ENCODE measurements at regions not wholly inside any gene's neighbourhood (a gene's known extent, or its start where the extent isn't known, plus 50 kb on each side); places are given as distances from the start of the nearest gene placed in this dataset.

- Histone ChIP-seq H3K9ac (ENCODE audit: low read length) (no peak overlapping the region), H3K27ac (ENCODE audit: low read length in 2 of 2) (no peak overlapping the region), H3K4me1 (ENCODE audit: control insufficient read depth in 2 of 2, insufficient read depth in 2 of 2, low read length in 2 of 2) (no peaks in the 10 kb centered on the region), H2AFZ (ENCODE audit: insufficient read depth, low read depth, low read length, poor library complexity, severe bottlenecking) (no peak overlapping the region), H3K36me3 (replicated peaks in 1 of 2; ENCODE audit: control extremely low read depth in 1 of 2, control insufficient read depth in 1 of 2, extremely low read depth in 1 of 2, insufficient read depth in 2 of 2, low read length in 1 of 2) (no peaks in the 10 kb centered on the region), H4K20me1 (ENCODE audit: control insufficient read depth, insufficient read depth, low read length, poor library complexity, severe bottlenecking) (no peaks in the 10 kb centered on the region), H3K79me2 (ENCODE audit: control insufficient read depth, insufficient read depth, low read length) (no peaks in the 10 kb centered on the region), H3K9me3 (ENCODE audit: control extremely low read depth in 1 of 3, control insufficient read depth in 2 of 3, insufficient read depth in 1 of 3, low read length in 2 of 3) (no peaks in the 10 kb centered on the region), H3K27me3 (replicated peaks in 1 of 4; ENCODE audit: control extremely low read depth in 1 of 4, control insufficient read depth in 3 of 4, insufficient read depth in 4 of 4, low read length in 3 of 4) (no peaks in the 10 kb centered on the region), H3K4me3 (ENCODE audit: control extremely low read depth in 1 of 5, extremely low read depth in 1 of 5, insufficient read depth in 1 of 5, low read depth in 2 of 5, low read length in 4 of 5) (no peak overlapping the region), H3K4me2 (replicated peaks; ENCODE audit: low read depth, low read length, poor library complexity, severe bottlenecking) (no peak overlapping the region)
- H3K27me3 Mint-ChIP-seq, result no peaks in the 10 kb centered on the region
- ChIA-PET POLR2A (no interaction called here), CTCF (no interaction called here)
- H3K9me3 Mint-ChIP-seq (ENCODE audit: insufficient read depth), result peaks cover 8% of the 10 kb centered on the region
- no peaks in the 10 kb centered on the region for H3K4me1 Mint-ChIP-seq
- WGBS (ENCODE audit: insufficient coverage), result 83% methylated on average over 3 of the region's 3 CpGs
- DNase-seq (no peak), ATAC-seq (ENCODE audit: low read depth) (no peak)
- intact Hi-C loops (cut with micrococcal nuclease), result no loop called here
- H3K4me3 Mint-ChIP-seq, result no peak overlapping the region
- no peak overlapping the region for H3K27ac Mint-ChIP-seq
- no peak for TF ChIP-seq CTCF (IDR thresholded peaks at IDR 0.05)
- no peak for TF ChIP-seq EZH2 (IDR thresholded peaks at IDR 0.05; ENCODE audit: borderline replicate concordance, insufficient read depth, low read depth, low read length, poor library complexity, severe bottlenecking)
Measured at GRCh38 chr6:153873541-153873940, 165.5 kb upstream of the OPRM1 start.

GRCh38 chr6:153872946-153873345 lies 166.1 kb upstream of the OPRM1 start:
- Histone ChIP-seq H3K36me3 (replicated peaks in 1 of 2; ENCODE audit: control extremely low read depth in 1 of 2, control insufficient read depth in 1 of 2, extremely low read depth in 1 of 2, insufficient read depth in 2 of 2, low read length in 1 of 2) (no peaks in the 10 kb centered on the region), H3K4me2 (replicated peaks; ENCODE audit: low read depth, low read length, poor library complexity, severe bottlenecking) (no peak overlapping the region), H3K9ac (ENCODE audit: low read length) (no peak overlapping the region), H3K27ac (ENCODE audit: low read length in 2 of 2) (no peak overlapping the region), H3K9me3 (ENCODE audit: control extremely low read depth in 1 of 3, control insufficient read depth in 2 of 3, insufficient read depth in 1 of 3, low read length in 2 of 3) (no peaks in the 10 kb centered on the region), H3K4me1 (ENCODE audit: control insufficient read depth in 2 of 2, insufficient read depth in 2 of 2, low read length in 2 of 2) (no peaks in the 10 kb centered on the region), H3K27me3 (replicated peaks in 1 of 4; ENCODE audit: control extremely low read depth in 1 of 4, control insufficient read depth in 3 of 4, insufficient read depth in 4 of 4, low read length in 3 of 4) (no peaks in the 10 kb centered on the region), H4K20me1 (ENCODE audit: control insufficient read depth, insufficient read depth, low read length, poor library complexity, severe bottlenecking) (no peaks in the 10 kb centered on the region), H2AFZ (ENCODE audit: insufficient read depth, low read depth, low read length, poor library complexity, severe bottlenecking) (no peak overlapping the region), H3K4me3 (ENCODE audit: control extremely low read depth in 1 of 5, extremely low read depth in 1 of 5, insufficient read depth in 1 of 5, low read depth in 2 of 5, low read length in 4 of 5) (no peak overlapping the region), H3K79me2 (ENCODE audit: control insufficient read depth, insufficient read depth, low read length) (no peaks in the 10 kb centered on the region)
- H3K27me3 Mint-ChIP-seq, result no peaks in the 10 kb centered on the region
- no peak overlapping the region for H3K27ac Mint-ChIP-seq
- intact Hi-C loops (cut with micrococcal nuclease), result no loop called here
- no peak overlapping the region for H3K4me3 Mint-ChIP-seq
- TF ChIP-seq EZH2 (IDR thresholded peaks at IDR 0.05; ENCODE audit: borderline replicate concordance, insufficient read depth, low read depth, low read length, poor library complexity, severe bottlenecking) (no peak), CTCF (IDR thresholded peaks at IDR 0.05) (no peak)
- no peaks in the 10 kb centered on the region for H3K4me1 Mint-ChIP-seq
- POLR2A ChIA-PET, result no interaction called here
- CTCF ChIA-PET, result no interaction called here
- peaks cover 8% of the 10 kb centered on the region for H3K9me3 Mint-ChIP-seq (ENCODE audit: insufficient read depth)
- DNase-seq (no peak), ATAC-seq (ENCODE audit: low read depth) (no peak)
- 86% methylated on average over 2 of the region's 2 CpGs for WGBS (ENCODE audit: insufficient coverage)
